ENCODE measurements at regions not wholly inside any gene's neighbourhood (a gene's known extent, or its start where the extent isn't known, plus 50 kb on each side); places are given as distances from the start of the nearest gene placed in this dataset.

DNA sequence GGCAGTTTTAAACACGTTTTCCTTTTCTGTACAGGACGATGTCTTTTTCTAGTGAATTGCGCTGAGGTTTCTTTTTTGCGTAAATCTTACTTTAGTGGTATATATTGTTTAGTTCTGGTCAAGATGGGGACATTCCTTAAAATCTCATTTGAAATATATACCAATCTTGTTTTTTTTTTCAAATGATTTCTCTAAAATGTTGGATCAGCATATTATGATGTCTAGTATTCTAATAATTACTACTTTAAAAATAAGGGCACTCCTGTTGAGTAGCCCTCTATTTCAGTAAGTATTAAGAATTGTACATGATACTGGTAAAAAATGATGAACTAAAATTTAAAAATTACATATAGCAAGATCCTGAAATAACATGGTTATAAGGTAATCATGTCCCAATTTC, 224.1 kb upstream of the ARHGAP24 start:
- in situ Hi-C loops (cut with HindIII; ENCODE audit: low sequenced_read_pairs): no loop called here

DNA sequence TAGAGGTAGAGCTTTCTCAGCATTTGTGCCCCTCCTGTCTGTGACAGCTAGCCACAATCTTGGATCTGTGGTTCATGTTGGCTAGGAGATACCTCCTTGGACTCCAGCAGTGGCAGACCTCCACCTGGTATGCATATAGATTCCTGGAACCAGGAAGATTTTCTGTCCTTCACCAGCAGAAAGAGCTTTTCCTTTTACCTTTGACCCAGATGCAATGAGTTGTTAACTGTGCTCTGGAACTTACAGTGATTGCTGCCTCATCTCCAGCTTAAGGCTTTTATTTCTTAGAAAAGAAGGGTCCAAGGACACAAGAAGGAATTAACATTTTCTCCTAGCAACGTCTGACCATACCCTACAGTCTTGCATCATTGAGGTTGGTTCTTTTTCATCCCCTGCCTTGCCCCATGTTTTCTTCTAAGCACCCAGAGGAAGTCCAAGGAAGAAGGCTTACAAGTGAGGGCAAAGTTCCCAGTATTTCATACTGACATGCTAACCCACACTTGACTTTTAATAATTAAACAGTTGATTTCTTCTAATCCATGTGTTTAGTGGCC, 217.1 kb upstream of the ARHGAP24 start:
- in situ Hi-C loops (cut with HindIII; ENCODE audit: low sequenced_read_pairs): no loop called here

- in situ Hi-C loops (cut with HindIII; ENCODE audit: low sequenced_read_pairs): no loop called here
Observed at GRCh38 chr4:85260064-85260463, 214.9 kb upstream of the ARHGAP24 start.

DNA sequence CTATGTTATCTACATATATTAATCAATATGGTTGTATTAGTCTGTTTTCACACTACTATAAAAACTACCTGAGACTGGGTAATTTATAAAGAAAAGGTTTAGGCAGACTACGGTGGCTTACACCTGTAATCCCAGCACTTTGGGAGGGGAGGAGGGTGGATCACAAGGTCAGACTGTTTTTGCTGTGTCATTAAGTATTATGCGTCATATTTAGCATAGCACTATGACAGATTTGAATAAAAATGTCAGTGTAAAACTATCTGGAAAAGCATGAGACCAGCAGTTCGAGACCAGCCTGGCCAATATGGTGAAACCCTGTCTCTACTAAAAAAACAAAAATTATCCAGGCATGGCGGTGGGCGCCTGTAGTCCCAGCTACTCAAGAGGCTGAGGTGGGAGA, 209.7 kb upstream of the ARHGAP24 start:
- in situ Hi-C loops (cut with HindIII; ENCODE audit: low sequenced_read_pairs): no loop called here

GRCh38 chr4:85268188-85268587, 206.8 kb upstream of the ARHGAP24 start:
- in situ Hi-C loops (cut with HindIII; ENCODE audit: low sequenced_read_pairs): no loop called here

- in situ Hi-C loops (cut with HindIII; ENCODE audit: low sequenced_read_pairs): no loop called here
Observed at GRCh38 chr4:85268961-85269360, 206.0 kb upstream of the ARHGAP24 start.

- in situ Hi-C loops (cut with HindIII; ENCODE audit: low sequenced_read_pairs): no loop called here
Observed at GRCh38 chr4:85274955-85275354, 200.0 kb upstream of the ARHGAP24 start.

GRCh38 chr4:85280963-85281362, 194.0 kb upstream of the ARHGAP24 start:
- in situ Hi-C loops (cut with HindIII; ENCODE audit: low sequenced_read_pairs): no loop called here

GRCh38 chr4:85291226-85291625, 183.7 kb upstream of the ARHGAP24 start:
- in situ Hi-C loops (cut with HindIII; ENCODE audit: low sequenced_read_pairs): no loop called here

DNA sequence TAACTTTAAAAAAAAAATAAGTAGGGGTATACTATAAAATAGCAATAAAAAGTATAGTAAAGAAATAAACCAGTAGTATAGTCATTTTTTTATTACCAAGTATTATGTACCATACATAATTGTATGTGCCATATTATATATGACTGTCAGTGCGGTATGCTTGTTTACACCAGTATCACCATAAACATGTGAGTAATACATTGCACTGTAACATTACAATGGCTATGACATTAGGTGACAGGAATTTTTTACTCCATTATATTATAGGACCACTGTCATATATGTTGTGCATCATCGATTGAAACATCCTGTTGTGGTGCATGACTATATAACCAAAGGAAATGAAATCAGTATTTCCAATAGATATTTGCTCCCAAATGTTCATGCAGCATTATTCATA, 176.9 kb upstream of the ARHGAP24 start:
- in situ Hi-C loops (cut with HindIII; ENCODE audit: low sequenced_read_pairs): no loop called here

GRCh38 chr4:85302193-85302736, 172.7 kb upstream of the ARHGAP24 start:
- in situ Hi-C loops (cut with HindIII; ENCODE audit: low sequenced_read_pairs): no loop called here

DNA sequence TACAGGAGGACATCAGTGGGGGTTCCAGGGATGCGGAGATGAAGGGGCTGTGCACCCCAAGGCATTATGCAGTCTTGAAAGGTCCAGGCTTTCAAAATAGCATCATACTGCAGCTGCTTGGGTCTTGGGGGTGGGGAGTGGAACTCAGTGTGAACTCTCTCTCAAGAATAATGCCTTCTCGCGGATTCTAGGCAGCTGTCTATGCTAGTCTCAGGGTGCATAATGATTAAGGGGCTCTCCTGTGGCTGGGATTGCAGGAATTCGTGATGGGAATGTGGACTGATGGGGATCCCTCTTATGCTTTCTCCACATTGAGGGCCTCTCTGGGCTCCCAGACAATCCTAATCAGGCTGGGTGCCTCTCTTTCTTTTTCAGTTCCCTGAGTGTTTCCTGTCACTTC, 172.2 kb upstream of the ARHGAP24 start:
- in situ Hi-C loops (cut with HindIII; ENCODE audit: low sequenced_read_pairs): no loop called here

GRCh38 chr4:85318415-85318814, 156.5 kb upstream of the ARHGAP24 start:
- in situ Hi-C loops (cut with HindIII; ENCODE audit: low sequenced_read_pairs): no loop called here

DNA sequence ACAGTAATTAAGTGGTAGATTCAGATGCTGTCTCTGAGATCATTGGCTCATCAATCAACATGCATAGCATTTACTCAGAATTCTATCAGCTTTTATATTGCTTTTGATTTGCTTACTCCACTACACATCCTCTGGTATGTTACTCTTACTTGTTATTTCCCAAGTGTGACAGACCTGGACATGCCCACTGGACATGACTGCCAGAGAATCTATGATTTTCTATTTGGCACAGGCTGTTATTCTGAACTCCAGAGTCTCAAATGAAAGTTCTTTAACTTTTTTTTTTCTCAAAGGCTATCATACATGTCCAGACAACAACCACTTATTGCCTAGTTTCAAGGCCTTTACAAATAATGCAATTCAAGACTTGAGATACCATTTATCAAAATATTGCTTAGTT, 116.1 kb upstream of the ARHGAP24 start:
- in situ Hi-C loops (cut with HindIII; ENCODE audit: low sequenced_read_pairs): no loop called here

DNA sequence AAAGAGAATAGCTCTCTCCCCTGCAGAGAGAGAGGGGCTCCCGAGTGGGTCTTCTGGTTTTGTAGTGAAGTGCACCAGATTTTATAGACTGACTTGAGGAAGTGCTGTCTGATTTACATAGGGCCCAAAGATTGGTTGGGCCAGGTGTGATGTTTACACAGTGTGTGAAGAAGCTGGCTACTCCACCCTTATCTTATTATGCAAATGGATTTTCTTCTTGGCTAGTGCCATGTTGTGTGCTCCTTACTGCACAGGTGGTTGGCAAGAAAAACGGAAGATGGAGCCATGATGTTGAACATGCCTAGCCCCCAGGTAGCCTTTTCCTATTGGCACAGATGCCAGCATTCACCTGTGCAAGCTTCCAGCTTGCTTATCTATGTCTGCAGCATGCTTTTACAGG, 112.4 kb upstream of the ARHGAP24 start:
- in situ Hi-C loops (cut with HindIII; ENCODE audit: low sequenced_read_pairs): no loop called here

DNA sequence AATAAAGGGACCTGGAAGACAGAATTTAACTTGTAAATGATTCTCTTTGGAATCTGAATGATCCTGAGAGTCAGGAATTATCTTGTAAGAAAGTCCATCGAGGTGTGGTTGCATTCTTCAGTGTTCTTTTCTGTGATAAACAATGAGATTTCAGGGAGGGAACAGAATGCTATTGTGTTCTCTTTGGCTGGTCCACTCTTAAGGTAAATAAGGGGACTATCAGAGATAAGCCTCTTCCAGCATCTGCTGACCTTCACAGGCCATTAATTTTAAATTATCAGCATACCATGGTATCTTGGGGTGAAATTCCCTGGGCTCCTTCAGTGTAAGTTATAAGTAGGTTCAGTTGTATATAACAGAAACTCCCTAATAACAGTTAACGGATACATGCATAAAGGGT, 107.1 kb upstream of the ARHGAP24 start:
- in situ Hi-C loops (cut with HindIII; ENCODE audit: low sequenced_read_pairs): no loop called here

DNA sequence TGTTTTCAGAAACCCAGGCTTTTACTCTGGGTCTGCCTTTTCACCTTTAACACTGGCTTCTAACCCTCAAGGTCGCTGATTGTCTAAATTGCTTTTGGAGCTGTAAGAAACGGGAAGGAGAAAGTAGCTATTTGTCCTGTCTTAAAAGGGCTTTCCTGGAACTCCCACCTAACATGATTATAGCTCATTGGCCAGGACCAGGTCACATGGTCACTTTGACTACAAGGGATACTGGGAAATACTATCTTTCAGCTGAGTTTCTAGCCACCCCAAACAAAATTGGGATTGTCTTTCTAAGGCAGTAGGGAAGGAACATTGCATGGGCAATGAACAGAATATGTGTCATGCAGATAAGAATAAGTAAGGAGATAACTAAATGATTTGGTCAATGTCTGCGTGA, 106.7 kb upstream of the ARHGAP24 start:
- in situ Hi-C loops (cut with HindIII; ENCODE audit: low sequenced_read_pairs): no loop called here

DNA sequence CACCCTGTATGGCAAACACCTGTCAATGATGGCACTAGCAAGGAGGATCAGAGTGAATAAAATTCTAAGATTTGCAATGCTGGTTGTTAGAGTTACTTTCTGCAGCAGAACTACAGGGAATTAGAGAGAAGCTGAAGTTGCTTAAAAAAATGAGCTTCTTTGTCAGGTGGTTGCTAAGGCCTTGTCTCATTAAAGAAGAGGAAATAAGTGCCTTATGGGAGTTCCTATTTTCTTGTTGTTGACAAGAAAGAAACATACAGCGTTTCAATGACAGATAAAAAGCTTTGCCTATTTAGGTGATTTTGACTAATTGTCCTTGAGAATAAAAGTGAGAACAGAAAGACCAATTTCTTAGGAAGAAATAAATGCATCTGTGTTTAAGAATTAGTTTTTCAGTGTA, 106.0 kb upstream of the ARHGAP24 start:
- in situ Hi-C loops (cut with HindIII; ENCODE audit: low sequenced_read_pairs): no loop called here

- in situ Hi-C loops (cut with HindIII; ENCODE audit: low sequenced_read_pairs): no loop called here
Observed at GRCh38 chr4:85369703-85370380, 105.1 kb upstream of the ARHGAP24 start.

- in situ Hi-C loops (cut with HindIII; ENCODE audit: low sequenced_read_pairs): no loop called here
Observed at GRCh38 chr4:85370400-85371032, 104.4 kb upstream of the ARHGAP24 start.

DNA sequence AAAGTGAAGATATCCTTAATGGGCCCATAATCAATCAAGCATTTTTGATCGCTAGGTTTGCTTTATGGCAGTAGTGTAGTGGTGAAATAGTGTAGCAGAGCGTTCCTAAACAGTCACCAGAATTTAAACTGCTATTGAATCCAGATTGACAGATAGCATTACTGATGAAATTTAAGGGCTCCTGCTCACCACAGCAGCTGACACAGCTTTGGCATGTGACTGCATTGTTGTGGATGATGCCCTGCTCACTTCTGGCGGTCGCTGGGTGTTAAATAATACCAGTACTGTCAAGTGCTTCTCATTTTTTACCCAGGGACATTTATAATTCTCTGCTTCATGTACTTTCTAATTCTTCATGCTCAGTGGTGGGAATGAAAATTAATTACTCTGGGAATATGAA, 102.0 kb upstream of the ARHGAP24 start:
- in situ Hi-C loops (cut with HindIII; ENCODE audit: low sequenced_read_pairs): no loop called here

DNA sequence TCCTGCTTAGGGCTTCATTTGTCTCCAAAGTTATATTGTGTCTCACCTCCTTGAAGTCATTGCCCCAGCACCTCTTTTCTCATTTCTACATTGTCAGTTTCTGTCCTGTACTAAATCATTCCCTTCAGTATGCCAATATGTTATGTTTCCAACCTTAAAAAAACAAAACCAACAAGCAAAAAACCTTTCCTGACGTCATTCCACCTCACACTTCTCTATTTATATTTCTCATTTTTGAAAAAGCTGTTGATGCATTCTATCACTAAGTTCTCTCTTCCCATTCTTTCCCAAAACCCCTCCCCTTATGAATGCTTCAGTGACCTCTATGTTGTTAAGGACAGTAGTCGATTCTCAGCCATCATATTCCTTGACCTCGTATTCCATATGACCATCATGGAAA, 98.7 kb upstream of the ARHGAP24 start:
- in situ Hi-C loops (cut with HindIII; ENCODE audit: low sequenced_read_pairs): no loop called here
